SK-N-SH (cell line): ENCODE measurements at regions not wholly inside any gene's neighbourhood (a gene's known extent, or its start where the extent isn't known, plus 50 kb on each side); places are given as distances from the start of the nearest gene placed in this dataset.

ENCODE experiments used
- CTCF ChIA-PET: fragments of 300-600, 350-600 bp; formaldehyde crosslinking; extraction: SDS; loops from one replicate; lab custom pipeline; 2021; lab: Yijun Ruan, JAX
- POLR2A ChIA-PET: fragments of 350-600 bp; sonication (Branson Sonifier 250); formaldehyde crosslinking; extraction: SDS; loops from one replicate; lab custom pipeline; 2020; ENCODE audit warnings: antibody characterized with exemption, inconsistent platforms; lab: Yijun Ruan, JAX
- DNase-seq: peaks from one replicate; pipeline ENCODE4 v3.0.0; 2012
- H2AFZ ChIP-seq: fragments of 200-600 bp; sonication (generic); 2 replicates; pipeline ENCODE4 v1.8.1; 2016; ENCODE audit warnings: antibody characterized with exemption, mild to moderate bottlenecking, low read depth
- H3F3A ChIP-seq: fragments of 200-600 bp; sonication (generic); replicated peaks from 2 replicates; pipeline ENCODE3; 2016; ENCODE audit warnings: antibody characterized with exemption, mild to moderate bottlenecking; ENCODE audit not compliant: insufficient read depth
- H3K27ac ChIP-seq, 2 experiments: fragments of 200-500 bp in 1 of 2; fragments of 200-600 bp in 1 of 2; sonication (Bioruptor generic) in 1 of 2; sonication (generic), shearing (Covaris generic) in 1 of 2; 2 replicates each; pipeline versions ENCODE4 v1.5.1 to v1.6.1; 2014 to 2016; ENCODE audit warnings: low read depth in 2 of 2, inconsistent platforms in 1 of 2, low read length in 1 of 2, mild to moderate bottlenecking in 1 of 2, mixed read lengths in 1 of 2
- H3K27me3 ChIP-seq: fragments of 200-600 bp; sonication (generic), shearing (Covaris generic); 2 replicates; pipeline ENCODE4 v1.6.1; 2016; ENCODE audit warnings: mixed run types; ENCODE audit not compliant: insufficient read depth
- H3K36me3 ChIP-seq, 2 experiments: fragments of 200-500 bp in 1 of 2; fragments of 200-600 bp in 1 of 2; sonication (Bioruptor generic) in 1 of 2; sonication (generic) in 1 of 2; replicated peaks in 1 of 2; 2 replicates each; pipeline versions ENCODE3 to v1.5.1; 2014 to 2016; ENCODE audit warnings: low read length in 1 of 2, mild to moderate bottlenecking in 1 of 2; ENCODE audit not compliant: insufficient read depth in 2 of 2, control insufficient read depth in 1 of 2
- H3K4me1 ChIP-seq, 2 experiments: fragments of 200-500 bp in 1 of 2; fragments of 200-600 bp in 1 of 2; sonication (Bioruptor generic) in 1 of 2; sonication (generic), shearing (Covaris generic) in 1 of 2; 2 replicates each; pipeline versions ENCODE4 v1.5.1 to v1.6.1; 2014 to 2016; ENCODE audit warnings: low read depth in 1 of 2, low read length in 1 of 2, mixed run types in 1 of 2; ENCODE audit not compliant: insufficient read depth in 2 of 2, control insufficient read depth in 1 of 2
- H3K4me2 ChIP-seq: fragments of 200-600 bp; sonication (generic), shearing (Covaris generic); 2 replicates; pipeline ENCODE4 v1.6.1; 2017; ENCODE audit warnings: mixed run types
- H3K4me3 ChIP-seq, 2 experiments: fragments of 200-500 bp in 1 of 2; fragments of 200-600 bp in 1 of 2; sonication (Bioruptor generic) in 1 of 2; sonication (generic), shearing (Covaris generic) in 1 of 2; 2 replicates each; pipeline versions ENCODE4 v1.5.1 to v1.8.1; 2014 to 2016; ENCODE audit warnings: low read depth in 2 of 2, inconsistent platforms in 1 of 2, low read length in 1 of 2, mild to moderate bottlenecking in 1 of 2, mixed read lengths in 1 of 2, moderate library complexity in 1 of 2
- H3K79me2 ChIP-seq: fragments of 200-600 bp; sonication (generic); 2 replicates; pipeline ENCODE4 v1.8.1; 2017; ENCODE audit warnings: mild to moderate bottlenecking; ENCODE audit not compliant: insufficient read depth
- H3K9ac ChIP-seq: fragments of 200-600 bp; sonication (generic); 2 replicates; pipeline ENCODE4 v1.6.1; 2017; ENCODE audit warnings: mixed run types
- H3K9me2 ChIP-seq: fragments of 200-600 bp; sonication (generic); 2 replicates; pipeline ENCODE4 v1.6.1; 2017; ENCODE audit warnings: mixed run types
- H3K9me3 ChIP-seq: fragments of 200-600 bp; sonication (generic); 2 replicates; pipeline ENCODE4 v1.6.1; 2017; ENCODE audit warnings: mixed run types, mild to moderate bottlenecking, moderate library complexity
- H4K20me1 ChIP-seq: fragments of 200-600 bp; sonication (generic); 2 replicates; pipeline ENCODE4 v1.6.1; 2017; ENCODE audit warnings: mild to moderate bottlenecking, mixed run types; ENCODE audit not compliant: insufficient read depth
- CHD2 ChIP-seq: fragments of 150-350 bp; IDR thresholded peaks from 2 replicates; pipeline ENCODE4 v1.6.1; 2018; ENCODE audit warnings: low read length; ENCODE audit not compliant: partially characterized antibody
- ELF1 ChIP-seq: IDR thresholded peaks from 2 replicates; pipeline ENCODE4 v1.4.0; 2012
- EP300 ChIP-seq, 2 experiments: IDR thresholded peaks; 2 replicates each; pipeline versions ENCODE4 v1.4.0 to v1.6.1; 2012; ENCODE audit warnings: borderline replicate concordance in 1 of 2, low read depth in 1 of 2, low read length in 1 of 2
- EZH2phosphoT487 ChIP-seq: fragments of 200-600 bp; sonication (generic); IDR thresholded peaks from 2 replicates; pipeline ENCODE4 v1.6.1; 2017; ENCODE audit warnings: low read depth, mixed run types, mild to moderate bottlenecking, antibody characterized with exemption, moderate library complexity, borderline replicate concordance
- FOXJ3 ChIP-seq: sonication (generic); formaldehyde crosslinking; IDR thresholded peaks from 2 replicates; pipeline ENCODE4 v1.5.1; 2020; ENCODE audit warnings: mild to moderate bottlenecking, missing genetic modification reagents
- JUND ChIP-seq: IDR thresholded peaks from 2 replicates; pipeline ENCODE4 v1.4.0; 2012
- TAF1 ChIP-seq: IDR thresholded peaks from 2 replicates; pipeline ENCODE4 v1.6.1; 2012; ENCODE audit warnings: low read depth, mild to moderate bottlenecking, low read length, moderate library complexity, borderline replicate concordance
- TCF12 ChIP-seq: IDR thresholded peaks from 2 replicates; pipeline ENCODE4 v1.4.0; 2012
- TEAD4 ChIP-seq: IDR thresholded peaks from 2 replicates; pipeline ENCODE4 v1.4.0; 2012; ENCODE audit warnings: mild to moderate bottlenecking, borderline replicate concordance; ENCODE audit not compliant: insufficient read depth
- YY1 ChIP-seq: IDR thresholded peaks from 2 replicates; pipeline ENCODE4 v1.4.0; 2012; ENCODE audit warnings: low read depth, mild to moderate bottlenecking
- ZBTB33 ChIP-seq: IDR thresholded peaks from 2 replicates; pipeline ENCODE4 v1.4.0; 2012; ENCODE audit warnings: low read depth, borderline replicate concordance
- WGBS: methylation state at CpG from one replicate; pipeline ENCODE4 v1.1.6; 2017; ENCODE audit warnings: low lambda C conversion rate; 5-methylcytosine and 5-hydroxymethylcytosine counted together
- TF ChIP-seq, protein P1 (sequence below): IDR thresholded peaks from 2 replicates; pipeline ENCODE4 v1.4.0; 2012; ENCODE audit warnings: low read depth, borderline replicate concordance

DNA sequence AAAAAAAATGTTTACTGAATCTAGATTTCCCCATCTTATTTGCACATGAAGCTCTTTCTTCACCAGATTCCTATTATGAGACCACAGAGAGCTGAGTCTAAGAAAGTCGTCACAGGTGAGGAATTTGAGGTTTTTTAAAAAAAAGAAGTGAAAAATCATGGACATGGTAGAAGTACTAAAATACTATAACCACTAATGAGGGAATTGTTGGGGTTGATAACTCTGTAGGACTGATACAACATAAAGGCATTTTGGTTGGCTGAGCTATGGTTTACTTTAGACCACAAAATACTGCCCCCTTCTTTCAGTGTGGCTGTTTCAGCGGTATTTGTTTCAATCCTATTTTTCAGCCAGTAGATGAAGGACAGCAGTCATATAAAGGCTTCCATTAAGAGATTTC is 1111.3 kb downstream of the TYW1 start:
- ChIA-PET CTCF (interaction anchor here (0.8 to 1.9 kb wide), 4 partner anchors 11 to 48 kb away, joined by 3 to 4 read pairs (median 4); no protein-coding TSS in a partner anchor), POLR2A (no interaction called here)
- H3K27ac ChIP-seq: no peak overlapping the region
- H3K9me3 ChIP-seq: no peaks in the 10 kb centered on the region
- DNase-seq: no peak
- no peak overlapping the region for H3K9ac ChIP-seq
- H3K36me3 ChIP-seq: no peaks in the 10 kb centered on the region
- H3K79me2 ChIP-seq: no peaks in the 10 kb centered on the region
- no peak overlapping the region for H3K4me2 ChIP-seq
- no peaks in the 10 kb centered on the region for H4K20me1 ChIP-seq
- H3K9me2 ChIP-seq: no peaks in the 10 kb centered on the region
- TF ChIP-seq TCF12: no peak
- WGBS: 28% methylated on average over 2 of the region's 2 CpGs
- no peaks in the 10 kb centered on the region for H3K27me3 ChIP-seq
- no peak overlapping the region for H2AFZ ChIP-seq
- peaks cover 0 to 6% of the 10 kb centered on the region in 2 experiments; a peak in 1 of 4 replicates for H3K4me1 ChIP-seq
- no peaks in the 10 kb centered on the region for H3F3A ChIP-seq
- H3K4me3 ChIP-seq: no peak overlapping the region

GRCh38 chr7:68109299-68109698 is 1112.7 kb downstream of the TYW1 start:
- WGBS: 12% methylated on average over 6 of the region's 6 CpGs
- no peak for DNase-seq
- Histone ChIP-seq H3K79me2 (no peaks in the 10 kb centered on the region), H3K4me2 (no peak overlapping the region), H3K9me3 (peaks cover 2% of the 10 kb centered on the region; the same call in 1 of the 2 replicates), H3K27me3 (no peaks in the 10 kb centered on the region), H2AFZ (no peak overlapping the region), H3K4me3 (no peak overlapping the region), H3K27ac (no peak overlapping the region), H4K20me1 (no peaks in the 10 kb centered on the region), H3F3A (no peaks in the 10 kb centered on the region), H3K9me2 (no peaks in the 10 kb centered on the region), H3K4me1 (peaks cover 0 to 6% of the 10 kb centered on the region in 2 experiments; a peak in 1 of 4 replicates), H3K9ac (no peak overlapping the region), H3K36me3 (no peaks in the 10 kb centered on the region)
- ChIA-PET POLR2A (no interaction called here), CTCF (interaction anchor here (0.7 kb wide), 1 partner anchor 10 kb away, joined by 3 read pairs; no protein-coding TSS in a partner anchor)
- TF ChIP-seq YY1 (no peak), EZH2phosphoT487 (no peak), TEAD4 (no peak), TAF1 (no peak)
- TF ChIP-seq, protein P1, sequence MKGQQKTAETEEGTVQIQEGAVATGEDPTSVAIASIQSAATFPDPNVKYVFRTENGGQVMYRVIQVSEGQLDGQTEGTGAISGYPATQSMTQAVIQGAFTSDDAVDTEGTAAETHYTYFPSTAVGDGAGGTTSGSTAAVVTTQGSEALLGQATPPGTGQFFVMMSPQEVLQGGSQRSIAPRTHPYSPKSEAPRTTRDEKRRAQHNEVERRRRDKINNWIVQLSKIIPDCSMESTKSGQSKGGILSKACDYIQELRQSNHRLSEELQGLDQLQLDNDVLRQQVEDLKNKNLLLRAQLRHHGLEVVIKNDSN: no peak

GRCh38 chr7:68119411-68119810 is 1122.8 kb downstream of the TYW1 start:
- no peaks in the 10 kb centered on the region for H3K27me3 ChIP-seq
- DNase-seq: no peak
- H3K9me3 ChIP-seq: peaks cover 16% of the 10 kb centered on the region
- no peak overlapping the region for H3K4me3 ChIP-seq
- no peak for TF ChIP-seq JUND
- no peak for TF ChIP-seq ELF1
- no peak for TF ChIP-seq ZBTB33
- TF ChIP-seq EP300 (IDR thresholded peaks at IDR 0.05; ENCODE audit: borderline replicate concordance in 1 of 2, low read depth in 1 of 2, low read length in 1 of 2): no peak
- TF ChIP-seq FOXJ3 (CRISPR knock-in tag): no peak
- no peak for TF ChIP-seq TEAD4
- no peak for TF ChIP-seq CHD2
- H3K4me1 ChIP-seq: peaks cover 0 to 14% of the 10 kb centered on the region in 2 experiments; a peak in 2 of 4 replicates
- H3K36me3 ChIP-seq: peaks cover 0 to 3% of the 10 kb centered on the region in 2 experiments
- no peaks in the 10 kb centered on the region for H3F3A ChIP-seq
- no peaks in the 10 kb centered on the region for H3K9me2 ChIP-seq
- POLR2A ChIA-PET: no interaction called here
- no peak overlapping the region for H2AFZ ChIP-seq
- no peak overlapping the region for H3K4me2 ChIP-seq
- CTCF ChIA-PET: interaction anchor here (1.1 kb wide), 1 partner anchor 494 kb away, joined by 3 read pairs; no protein-coding TSS in a partner anchor
- no peaks in the 10 kb centered on the region for H4K20me1 ChIP-seq
- H3K27ac ChIP-seq: no peak overlapping the region
- 25% methylated on average over 5 of the region's 5 CpGs for WGBS
- no peaks in the 10 kb centered on the region for H3K79me2 ChIP-seq
- no peak overlapping the region for H3K9ac ChIP-seq
